GM12891 (cell line): ENCODE measurements at regions not wholly inside any gene's neighbourhood (a gene's known extent, or its start where the extent isn't known, plus 50 kb on each side); places are given as distances from the start of the nearest gene placed in this dataset.

Experiments
- PAX5 ChIP-seq: IDR thresholded peaks from 2 replicates; pipeline ENCODE4 v1.6.1; 2011; ENCODE audit warnings: low read length, moderate library complexity, mild to moderate bottlenecking; ENCODE audit not compliant: insufficient read depth, severe bottlenecking
- POLR2A ChIP-seq: IDR thresholded peaks from 2 replicates; pipeline ENCODE4 v1.6.1; 2011; ENCODE audit warnings: low read depth, low read length, control low read depth
- POLR2AphosphoS5 ChIP-seq: IDR thresholded peaks from 2 replicates; pipeline ENCODE4 v1.6.1; 2011; ENCODE audit warnings: low read depth, low read length, control low read depth
- SPI1 ChIP-seq: IDR thresholded peaks from 2 replicates; pipeline ENCODE4 v1.6.1; 2011; ENCODE audit warnings: low read depth, low read length, control low read depth
- TAF1 ChIP-seq: IDR thresholded peaks from 2 replicates; pipeline ENCODE4 v1.6.1; 2011; ENCODE audit warnings: low read depth, low read length, control low read depth

DNA sequence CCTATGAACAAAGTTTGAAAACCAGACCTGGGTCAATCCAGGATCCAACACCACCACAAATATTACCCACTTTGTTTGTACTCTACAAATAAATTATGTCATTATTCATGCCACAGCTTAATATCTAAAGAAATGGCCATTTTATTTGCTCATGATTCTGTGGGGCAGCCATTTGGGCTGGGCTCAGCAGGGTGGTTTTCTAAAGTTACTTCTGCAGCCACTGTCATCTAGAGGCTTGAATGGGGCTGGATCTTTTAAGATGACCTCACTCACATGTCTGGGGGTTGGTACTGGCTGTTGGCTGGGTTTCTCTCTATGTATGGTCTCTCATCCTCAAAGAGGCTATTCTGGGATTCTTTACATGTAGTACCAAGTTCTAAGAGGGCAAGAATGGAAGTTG, 96.2 kb downstream of the VCPKMT start:
- TF ChIP-seq POLR2A (no peak), POLR2AphosphoS5 (no peak), TAF1 (no peak), SPI1 (no peak), PAX5 (no peak)
